ENCODE measurements at regions not wholly inside any gene's neighbourhood (a gene's known extent, or its start where the extent isn't known, plus 50 kb on each side); places are given as distances from the start of the nearest gene placed in this dataset.

- Histone ChIP-seq H3K27me3 (ENCODE audit: control insufficient read depth in 1 of 2, insufficient read depth in 2 of 2, low read length in 2 of 2) (no peaks in the 10 kb centered on the region), H3K9ac (ENCODE audit: low read depth in 1 of 2, low read length in 2 of 2) (no peak overlapping the region), H3K4me3 (ENCODE audit: low read depth in 1 of 2, low read length in 2 of 2) (no peak overlapping the region), H3K4me1 (ENCODE audit: control insufficient read depth in 1 of 2, insufficient read depth in 2 of 2, low read length in 2 of 2) (no peaks in the 10 kb centered on the region), H3K36me3 (ENCODE audit: control insufficient read depth in 1 of 2, insufficient read depth in 2 of 2, low read length in 2 of 2) (no peaks in the 10 kb centered on the region), H3K9me3 (ENCODE audit: control insufficient read depth in 1 of 2, low read length in 2 of 2) (peaks cover 0 to 10% of the 10 kb centered on the region in 2 donors), H3K27ac (ENCODE audit: low read depth, low read length) (no peak overlapping the region)
These were observed 381.4 kb downstream of the ELAVL2 start for GRCh38 chr9:23444658-23445057.

GRCh38 chr9:23447166-23447565, 378.9 kb downstream of the ELAVL2 start:
- Histone ChIP-seq H3K27ac (ENCODE audit: low read depth, low read length) (no peak overlapping the region), H3K36me3 (ENCODE audit: control insufficient read depth in 1 of 2, insufficient read depth in 2 of 2, low read length in 2 of 2) (no peaks in the 10 kb centered on the region), H3K4me3 (ENCODE audit: low read depth in 1 of 2, low read length in 2 of 2) (no peak overlapping the region), H3K27me3 (ENCODE audit: control insufficient read depth in 1 of 2, insufficient read depth in 2 of 2, low read length in 2 of 2) (no peaks in the 10 kb centered on the region), H3K9me3 (ENCODE audit: control insufficient read depth in 1 of 2, low read length in 2 of 2) (peaks cover 0 to 7% of the 10 kb centered on the region in 2 donors), H3K9ac (ENCODE audit: low read depth in 1 of 2, low read length in 2 of 2) (no peak overlapping the region), H3K4me1 (ENCODE audit: control insufficient read depth in 1 of 2, insufficient read depth in 2 of 2, low read length in 2 of 2) (no peaks in the 10 kb centered on the region)

- no peak overlapping the region for H3K9ac ChIP-seq (ENCODE audit: low read depth in 1 of 2, low read length in 2 of 2)
- H3K36me3 ChIP-seq (ENCODE audit: control insufficient read depth in 1 of 2, insufficient read depth in 2 of 2, low read length in 2 of 2), result no peaks in the 10 kb centered on the region
- no peaks in the 10 kb centered on the region for H3K4me1 ChIP-seq (ENCODE audit: control insufficient read depth in 1 of 2, insufficient read depth in 2 of 2, low read length in 2 of 2)
- H3K9me3 ChIP-seq (ENCODE audit: control insufficient read depth in 1 of 2, low read length in 2 of 2), result peaks cover 0 to 10% of the 10 kb centered on the region in 2 donors
- H3K4me3 ChIP-seq (ENCODE audit: low read depth in 1 of 2, low read length in 2 of 2), result no peak overlapping the region
- no peak overlapping the region for H3K27ac ChIP-seq (ENCODE audit: low read depth, low read length)
- no peaks in the 10 kb centered on the region for H3K27me3 ChIP-seq (ENCODE audit: control insufficient read depth in 1 of 2, insufficient read depth in 2 of 2, low read length in 2 of 2)
These were observed 378.1 kb downstream of the ELAVL2 start for GRCh38 chr9:23447944-23448343.

- H3K27me3 ChIP-seq (ENCODE audit: control insufficient read depth in 1 of 2, insufficient read depth in 2 of 2, low read length in 2 of 2), result no peaks in the 10 kb centered on the region
- peaks cover 0 to 4% of the 10 kb centered on the region in 2 donors for H3K9me3 ChIP-seq (ENCODE audit: control insufficient read depth in 1 of 2, low read length in 2 of 2)
- no peak overlapping the region for H3K27ac ChIP-seq (ENCODE audit: low read depth, low read length)
- H3K4me3 ChIP-seq (ENCODE audit: low read depth in 1 of 2, low read length in 2 of 2), result no peak overlapping the region
- H3K36me3 ChIP-seq (ENCODE audit: control insufficient read depth in 1 of 2, insufficient read depth in 2 of 2, low read length in 2 of 2), result no peaks in the 10 kb centered on the region
- no peak overlapping the region for H3K9ac ChIP-seq (ENCODE audit: low read depth in 1 of 2, low read length in 2 of 2)
- H3K4me1 ChIP-seq (ENCODE audit: control insufficient read depth in 1 of 2, insufficient read depth in 2 of 2, low read length in 2 of 2), result no peaks in the 10 kb centered on the region
These were observed 374.1 kb downstream of the ELAVL2 start for GRCh38 chr9:23451802-23452418.

- Histone ChIP-seq H3K27ac (ENCODE audit: low read depth, low read length) (no peak overlapping the region), H3K9ac (ENCODE audit: low read depth in 1 of 2, low read length in 2 of 2) (no peak overlapping the region), H3K9me3 (ENCODE audit: control insufficient read depth in 1 of 2, low read length in 2 of 2) (peaks cover 0 to 4% of the 10 kb centered on the region in 2 donors), H3K27me3 (ENCODE audit: control insufficient read depth in 1 of 2, insufficient read depth in 2 of 2, low read length in 2 of 2) (no peaks in the 10 kb centered on the region), H3K4me3 (ENCODE audit: low read depth in 1 of 2, low read length in 2 of 2) (no peak overlapping the region), H3K4me1 (ENCODE audit: control insufficient read depth in 1 of 2, insufficient read depth in 2 of 2, low read length in 2 of 2) (no peaks in the 10 kb centered on the region), H3K36me3 (ENCODE audit: control insufficient read depth in 1 of 2, insufficient read depth in 2 of 2, low read length in 2 of 2) (no peaks in the 10 kb centered on the region)
These were observed 361.8 kb downstream of the ELAVL2 start for GRCh38 chr9:23464275-23464674.

GRCh38 chr9:23467276-23467675, 358.8 kb downstream of the ELAVL2 start:
- H3K9ac ChIP-seq (ENCODE audit: low read depth in 1 of 2, low read length in 2 of 2), result no peak overlapping the region
- H3K27ac ChIP-seq (ENCODE audit: low read depth, low read length), result no peak overlapping the region
- peaks cover 0 to 4% of the 10 kb centered on the region in 2 donors for H3K9me3 ChIP-seq (ENCODE audit: control insufficient read depth in 1 of 2, low read length in 2 of 2)
- H3K27me3 ChIP-seq (ENCODE audit: control insufficient read depth in 1 of 2, insufficient read depth in 2 of 2, low read length in 2 of 2), result no peaks in the 10 kb centered on the region
- H3K4me1 ChIP-seq (ENCODE audit: control insufficient read depth in 1 of 2, insufficient read depth in 2 of 2, low read length in 2 of 2), result no peaks in the 10 kb centered on the region
- no peaks in the 10 kb centered on the region for H3K36me3 ChIP-seq (ENCODE audit: control insufficient read depth in 1 of 2, insufficient read depth in 2 of 2, low read length in 2 of 2)
- no peak overlapping the region for H3K4me3 ChIP-seq (ENCODE audit: low read depth in 1 of 2, low read length in 2 of 2)

- H3K4me1 ChIP-seq (ENCODE audit: control insufficient read depth in 1 of 2, insufficient read depth in 2 of 2, low read length in 2 of 2), result no peaks in the 10 kb centered on the region
- H3K9me3 ChIP-seq (ENCODE audit: control insufficient read depth in 1 of 2, low read length in 2 of 2), result peaks cover 0 to 2% of the 10 kb centered on the region in 2 donors
- no peak overlapping the region for H3K9ac ChIP-seq (ENCODE audit: low read depth in 1 of 2, low read length in 2 of 2)
- H3K4me3 ChIP-seq (ENCODE audit: low read depth in 1 of 2, low read length in 2 of 2), result no peak overlapping the region
- H3K27ac ChIP-seq (ENCODE audit: low read depth, low read length), result no peak overlapping the region
- no peaks in the 10 kb centered on the region for H3K27me3 ChIP-seq (ENCODE audit: control insufficient read depth in 1 of 2, insufficient read depth in 2 of 2, low read length in 2 of 2)
- H3K36me3 ChIP-seq (ENCODE audit: control insufficient read depth in 1 of 2, insufficient read depth in 2 of 2, low read length in 2 of 2), result no peaks in the 10 kb centered on the region
These were observed 348.1 kb downstream of the ELAVL2 start for GRCh38 chr9:23477908-23478307.

- Histone ChIP-seq H3K36me3 (ENCODE audit: control insufficient read depth in 1 of 2, insufficient read depth in 2 of 2, low read length in 2 of 2) (no peaks in the 10 kb centered on the region), H3K4me1 (ENCODE audit: control insufficient read depth in 1 of 2, insufficient read depth in 2 of 2, low read length in 2 of 2) (no peaks in the 10 kb centered on the region), H3K9ac (ENCODE audit: low read depth in 1 of 2, low read length in 2 of 2) (no peak overlapping the region)
These were observed 342.5 kb downstream of the ELAVL2 start for GRCh38 chr9:23483566-23483965.

GRCh38 chr9:23492126-23493002, 333.7 kb downstream of the ELAVL2 start:
- no peak overlapping the region for H3K9ac ChIP-seq (ENCODE audit: low read depth in 1 of 2, low read length in 2 of 2)
- H3K27me3 ChIP-seq (ENCODE audit: control insufficient read depth in 1 of 2, insufficient read depth in 2 of 2, low read length in 2 of 2), result no peaks in the 10 kb centered on the region
- no peaks in the 10 kb centered on the region for H3K9me3 ChIP-seq (ENCODE audit: control insufficient read depth in 1 of 2, low read length in 2 of 2)
- H3K4me1 ChIP-seq (ENCODE audit: control insufficient read depth in 1 of 2, insufficient read depth in 2 of 2, low read length in 2 of 2), result no peaks in the 10 kb centered on the region
- no peaks in the 10 kb centered on the region for H3K36me3 ChIP-seq (ENCODE audit: control insufficient read depth in 1 of 2, insufficient read depth in 2 of 2, low read length in 2 of 2)
- no peak overlapping the region for H3K27ac ChIP-seq (ENCODE audit: low read depth, low read length)
- no peak overlapping the region for H3K4me3 ChIP-seq (ENCODE audit: low read depth in 1 of 2, low read length in 2 of 2)

More at GRCh38 chr9:23483566-23483965, 342.5 kb downstream of the ELAVL2 start:
- no peak overlapping the region for H3K27ac ChIP-seq (ENCODE audit: low read depth, low read length)
- peaks cover 0 to 4% of the 10 kb centered on the region in 2 donors for H3K9me3 ChIP-seq (ENCODE audit: control insufficient read depth in 1 of 2, low read length in 2 of 2)
- H3K27me3 ChIP-seq (ENCODE audit: control insufficient read depth in 1 of 2, insufficient read depth in 2 of 2, low read length in 2 of 2), result no peaks in the 10 kb centered on the region
- H3K4me3 ChIP-seq (ENCODE audit: low read depth in 1 of 2, low read length in 2 of 2), result no peak overlapping the region

GRCh38 chr9:23493219-23493618, 332.8 kb downstream of the ELAVL2 start:
- Histone ChIP-seq H3K27me3 (ENCODE audit: control insufficient read depth in 1 of 2, insufficient read depth in 2 of 2, low read length in 2 of 2) (no peaks in the 10 kb centered on the region), H3K9ac (ENCODE audit: low read depth in 1 of 2, low read length in 2 of 2) (no peak overlapping the region), H3K4me1 (ENCODE audit: control insufficient read depth in 1 of 2, insufficient read depth in 2 of 2, low read length in 2 of 2) (no peaks in the 10 kb centered on the region), H3K27ac (ENCODE audit: low read depth, low read length) (no peak overlapping the region), H3K36me3 (ENCODE audit: control insufficient read depth in 1 of 2, insufficient read depth in 2 of 2, low read length in 2 of 2) (no peaks in the 10 kb centered on the region), H3K9me3 (ENCODE audit: control insufficient read depth in 1 of 2, low read length in 2 of 2) (no peaks in the 10 kb centered on the region), H3K4me3 (ENCODE audit: low read depth in 1 of 2, low read length in 2 of 2) (no peak overlapping the region)
